Activated naive CD4-positive, alpha-beta T cell treated with anti-CD3 and anti-CD28 coated beads, Interleukin-2, amount 10 ng/mL, durations not matched to agents 7 days and 5 days (primary cell): ENCODE measurements at regions not wholly inside any gene's neighbourhood (a gene's known extent, or its start where the extent isn't known, plus 50 kb on each side); places are given as distances from the start of the nearest gene placed in this dataset.
"Not testable (repeated sequence)": the region's sequence is repeated elsewhere in the genome, so short reads cannot be mapped to it uniquely, and the experiment has no call there.

Source experiments
- CTCF ChIA-PET: fragments of 350-600 bp; sonication (Branson Sonifier 250); formaldehyde crosslinking; loops from one replicate; lab custom pipeline; 2021; ENCODE audit warnings: antibody characterized with exemption; lab: Charles Lee
- DNase-seq: peaks from one replicate; pipeline ENCODE4 v3.0.0-alpha.2; 2020
- H3K27ac Mint-ChIP-seq: one replicate; pipeline ENCODE4 v1.8.0; 2021; ENCODE audit warnings: mild to moderate bottlenecking, moderate library complexity, mixed read lengths
- H3K27me3 Mint-ChIP-seq: one replicate; pipeline ENCODE4 v1.8.0; 2021; ENCODE audit warnings: mild to moderate bottlenecking, mixed read lengths
- H3K36me3 Mint-ChIP-seq: one replicate; pipeline ENCODE4 v1.8.0; 2021; ENCODE audit warnings: mixed read lengths
- H3K4me1 Mint-ChIP-seq: one replicate; pipeline ENCODE4 v1.8.0; 2021; ENCODE audit warnings: mixed read lengths
- H3K4me3 Mint-ChIP-seq: one replicate; pipeline ENCODE4 v1.8.0; 2021; ENCODE audit warnings: mild to moderate bottlenecking, moderate library complexity, mixed read lengths
- H3K9me3 Mint-ChIP-seq: one replicate; pipeline ENCODE4 v1.8.0; 2021; ENCODE audit warnings: mixed read lengths

DNA sequence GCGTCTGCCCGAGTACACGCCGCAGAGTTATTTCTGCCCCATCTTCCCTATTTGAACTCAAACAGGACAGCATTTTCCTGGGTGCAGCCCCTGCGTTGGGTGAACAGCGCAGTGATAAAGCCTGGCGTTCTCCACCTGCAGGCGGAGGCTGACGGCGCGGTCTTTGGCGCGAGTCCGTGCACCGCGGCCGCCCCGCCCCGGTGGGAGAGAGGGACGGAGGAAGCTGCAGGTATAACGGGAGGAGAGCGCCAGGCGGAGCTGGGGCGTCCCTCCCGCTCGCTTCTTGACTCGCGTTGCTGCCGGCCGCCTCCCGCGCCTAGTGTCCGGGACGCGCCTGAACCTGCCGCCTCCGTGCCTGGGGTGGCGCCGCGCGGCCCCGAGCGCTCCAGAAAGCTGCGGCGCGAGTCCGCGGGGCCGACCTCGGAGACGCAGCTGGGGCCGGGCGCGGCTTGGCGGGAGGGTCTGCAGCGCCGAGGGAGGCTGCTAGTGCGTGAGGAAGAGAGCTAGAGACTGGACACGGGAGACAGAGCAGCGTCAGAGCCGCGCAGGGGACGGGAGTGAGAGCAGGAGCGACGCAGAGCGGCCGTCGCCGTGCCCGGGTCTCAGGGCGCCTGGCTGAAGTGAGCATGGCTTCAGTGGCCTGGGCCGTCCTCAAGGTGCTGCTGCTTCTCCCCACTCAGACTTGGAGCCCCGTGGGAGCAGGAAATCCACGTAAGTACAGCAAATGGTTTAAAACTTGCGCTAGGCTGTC is 140.7 kb downstream of the SPATA31A7 start:
- H3K9me3 Mint-ChIP-seq, H3K27ac Mint-ChIP-seq, H3K4me3 Mint-ChIP-seq, H3K4me1 Mint-ChIP-seq, CTCF ChIA-PET, H3K27me3 Mint-ChIP-seq, H3K36me3 Mint-ChIP-seq: not testable (repeated sequence)
- DNase-seq: peak; percentile 25

DNA sequence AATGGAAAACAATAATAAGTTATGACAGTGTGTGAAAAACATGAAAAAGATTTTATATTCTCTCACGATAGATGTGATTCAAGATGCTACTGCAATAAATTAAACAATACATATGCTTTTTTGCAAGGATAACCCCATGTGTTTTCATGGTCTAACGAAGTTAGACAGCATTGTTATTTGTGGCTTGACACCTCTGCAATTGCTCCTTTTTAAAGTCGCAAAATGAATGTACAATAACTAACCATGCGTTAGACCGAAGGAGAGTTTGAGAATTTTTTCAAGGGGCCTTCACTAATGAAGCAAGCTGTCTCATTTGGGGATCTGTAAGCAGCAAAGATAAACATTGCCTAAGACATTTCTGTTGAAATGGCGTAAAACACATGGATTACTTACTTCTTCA is 167.1 kb downstream of the SPATA31A7 start:
- H3K4me1 Mint-ChIP-seq, H3K9me3 Mint-ChIP-seq, H3K36me3 Mint-ChIP-seq, H3K27ac Mint-ChIP-seq, H3K4me3 Mint-ChIP-seq, H3K27me3 Mint-ChIP-seq, DNase-seq, CTCF ChIA-PET: not testable (repeated sequence)

DNA sequence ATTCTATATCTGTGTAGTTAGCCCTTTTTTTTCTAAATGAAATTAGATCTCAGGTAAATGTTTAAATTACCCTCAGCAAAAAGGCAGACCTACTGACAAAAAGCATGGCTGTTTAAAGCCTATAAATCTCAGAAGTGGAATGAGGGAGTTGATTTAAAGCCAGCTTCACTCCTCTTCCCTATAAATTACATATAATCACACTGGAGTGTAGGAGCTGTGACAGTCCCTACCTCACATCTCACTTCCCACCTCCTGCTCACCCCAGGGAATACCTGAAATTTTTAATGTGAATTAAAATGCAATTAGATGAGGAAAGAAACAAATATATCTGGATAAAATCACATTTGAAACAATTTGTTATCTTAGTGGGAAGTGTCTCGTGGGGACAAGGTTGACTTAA is 184.6 kb downstream of the SPATA31A7 start:
- H3K4me1 Mint-ChIP-seq, H3K36me3 Mint-ChIP-seq, H3K9me3 Mint-ChIP-seq, CTCF ChIA-PET, H3K27ac Mint-ChIP-seq, H3K27me3 Mint-ChIP-seq, H3K4me3 Mint-ChIP-seq, DNase-seq: not testable (repeated sequence)

DNA sequence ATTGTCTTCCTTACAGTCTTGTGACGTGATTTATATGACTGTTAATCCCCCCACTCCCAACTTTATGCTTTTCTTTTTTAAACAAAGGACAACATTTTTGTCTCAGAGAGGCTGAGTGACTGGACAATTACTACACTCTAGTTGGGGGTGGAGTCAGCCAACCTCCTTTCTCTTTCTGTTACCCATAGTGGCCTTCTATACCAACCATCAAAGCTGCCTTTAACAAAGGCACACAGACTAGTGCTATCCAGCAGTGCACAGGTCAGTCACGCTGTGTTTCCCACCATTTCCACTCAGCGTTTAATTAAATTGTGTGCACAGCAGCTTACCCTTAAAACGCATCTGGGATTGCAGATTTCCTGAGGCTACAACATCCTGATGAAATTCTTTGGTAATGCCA is 186.3 kb downstream of the SPATA31A7 start:
- H3K27me3 Mint-ChIP-seq, H3K9me3 Mint-ChIP-seq, H3K27ac Mint-ChIP-seq, H3K4me3 Mint-ChIP-seq, H3K36me3 Mint-ChIP-seq, DNase-seq, CTCF ChIA-PET, H3K4me1 Mint-ChIP-seq: not testable (repeated sequence)

DNA sequence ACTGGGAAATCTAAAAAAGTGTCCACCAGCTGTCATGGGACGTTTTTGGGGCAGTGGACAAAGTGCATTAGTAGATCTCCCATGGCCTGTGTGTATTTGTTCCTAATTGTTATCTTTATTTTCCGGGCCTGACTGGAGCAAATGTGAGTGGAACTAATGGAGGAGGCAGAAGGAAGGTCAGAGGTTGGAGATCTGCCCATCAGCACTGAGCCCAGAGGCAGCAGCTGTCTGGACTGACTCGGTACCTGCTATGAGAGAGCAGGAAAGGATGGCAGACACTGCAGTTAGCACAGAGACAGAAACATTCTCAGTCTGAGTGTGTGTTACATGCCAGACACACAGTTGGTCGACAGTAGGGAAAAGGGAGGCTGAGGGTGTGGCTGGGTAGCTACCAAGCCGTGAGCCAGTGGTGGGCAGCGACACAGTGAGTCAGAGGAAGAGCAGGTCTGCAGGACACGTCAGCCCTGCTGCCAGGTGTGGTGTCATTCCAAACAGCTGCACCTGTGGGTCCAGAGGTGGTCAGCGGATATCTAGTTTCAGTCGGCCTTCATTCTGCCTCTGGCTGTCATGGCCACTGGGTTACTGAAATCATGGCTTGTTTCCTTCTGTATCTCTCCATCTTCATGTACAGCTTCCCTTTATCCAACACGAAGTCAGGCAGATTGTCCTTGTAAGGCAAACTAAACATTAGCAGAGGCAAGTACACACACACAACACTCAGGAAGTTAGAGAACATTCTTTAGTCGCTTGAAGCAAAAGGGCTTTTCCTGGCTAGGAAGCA is 196.4 kb downstream of the SPATA31A7 start:
- H3K4me1 Mint-ChIP-seq, H3K4me3 Mint-ChIP-seq, H3K36me3 Mint-ChIP-seq, H3K27me3 Mint-ChIP-seq, CTCF ChIA-PET, H3K9me3 Mint-ChIP-seq, H3K27ac Mint-ChIP-seq, DNase-seq: not testable (repeated sequence)

GRCh38 chr9:61386816-61387102 is 196.9 kb downstream of the SPATA31A7 start:
- H3K27me3 Mint-ChIP-seq, H3K36me3 Mint-ChIP-seq, H3K4me1 Mint-ChIP-seq, CTCF ChIA-PET, DNase-seq, H3K27ac Mint-ChIP-seq, H3K9me3 Mint-ChIP-seq, H3K4me3 Mint-ChIP-seq: not testable (repeated sequence)

DNA sequence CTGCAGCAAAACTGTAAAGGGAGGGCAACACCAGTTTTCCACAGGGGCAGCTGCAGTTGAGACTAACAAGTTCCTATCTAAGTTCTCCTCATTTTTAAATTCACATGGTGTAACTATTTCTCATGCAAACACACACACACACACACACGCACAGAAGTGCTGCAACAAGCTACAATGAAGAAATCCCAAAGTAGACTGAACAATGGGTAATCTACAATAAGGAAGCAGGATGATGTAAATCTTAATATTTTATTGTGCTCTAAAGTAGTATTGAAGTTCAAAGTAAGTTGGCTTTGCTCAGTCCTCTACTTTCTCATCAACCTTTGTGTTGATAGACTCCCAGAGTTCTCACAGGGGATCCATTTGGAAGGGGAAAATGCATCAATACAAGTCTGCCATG is 212.9 kb downstream of the SPATA31A7 start:
- CTCF ChIA-PET, H3K4me1 Mint-ChIP-seq, H3K27me3 Mint-ChIP-seq, DNase-seq, H3K36me3 Mint-ChIP-seq, H3K27ac Mint-ChIP-seq, H3K9me3 Mint-ChIP-seq, H3K4me3 Mint-ChIP-seq: not testable (repeated sequence)

DNA sequence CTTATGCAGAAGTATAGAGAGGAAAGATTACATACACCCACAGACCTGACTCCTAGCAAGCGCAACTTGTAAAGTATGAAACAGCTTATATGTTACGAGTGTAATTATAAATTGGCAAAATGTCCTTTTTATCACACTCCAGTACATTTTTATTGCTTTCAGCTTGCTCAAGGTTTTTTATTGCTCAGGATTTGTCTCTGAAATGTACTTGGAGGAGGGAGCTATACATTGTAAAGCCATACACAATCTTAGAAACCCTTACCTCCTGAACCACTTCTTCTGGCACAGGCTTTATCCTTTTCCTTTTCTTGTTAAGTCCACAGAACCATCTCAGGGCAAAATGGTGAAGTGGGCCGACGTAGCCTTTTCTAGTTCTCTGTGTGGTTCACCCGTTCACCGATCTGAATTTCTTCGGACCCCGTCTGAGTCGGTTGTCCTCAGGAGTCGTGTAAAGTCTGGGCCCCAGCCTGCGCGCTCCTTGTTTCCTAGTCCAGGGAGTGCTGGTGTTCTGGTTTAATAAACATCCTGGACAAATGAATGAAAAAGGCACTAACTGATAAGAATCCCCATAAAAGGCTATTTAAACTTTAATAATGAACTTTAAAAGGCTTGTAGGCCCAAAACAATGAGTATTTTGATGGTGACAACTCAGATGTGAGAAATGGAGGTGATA is 222.2 kb downstream of the SPATA31A7 start:
- H3K9me3 Mint-ChIP-seq, H3K36me3 Mint-ChIP-seq, H3K27ac Mint-ChIP-seq, CTCF ChIA-PET, H3K4me3 Mint-ChIP-seq, H3K27me3 Mint-ChIP-seq, H3K4me1 Mint-ChIP-seq: not testable (repeated sequence)
- DNase-seq: peak; percentile 11

DNA sequence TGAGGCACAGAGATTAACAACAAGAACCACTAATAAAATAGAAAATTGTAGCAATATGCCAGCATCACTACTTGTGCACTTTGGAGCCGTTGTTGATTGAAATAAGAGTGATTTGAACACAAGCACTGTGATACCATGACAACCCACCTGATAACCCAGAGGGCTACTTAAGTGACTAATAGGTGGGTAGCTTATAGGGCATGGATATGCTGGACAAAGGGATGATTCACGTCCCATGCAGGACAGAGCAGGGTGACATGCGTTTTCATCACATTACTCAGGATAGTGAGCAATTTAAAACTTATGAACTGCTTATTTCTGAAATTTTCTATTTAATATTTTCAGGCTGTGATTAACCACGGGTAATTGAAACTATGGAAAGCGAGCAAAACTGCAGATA is 222.9 kb downstream of the SPATA31A7 start:
- CTCF ChIA-PET, H3K27me3 Mint-ChIP-seq, DNase-seq, H3K4me3 Mint-ChIP-seq, H3K9me3 Mint-ChIP-seq, H3K36me3 Mint-ChIP-seq, H3K4me1 Mint-ChIP-seq, H3K27ac Mint-ChIP-seq: not testable (repeated sequence)

DNA sequence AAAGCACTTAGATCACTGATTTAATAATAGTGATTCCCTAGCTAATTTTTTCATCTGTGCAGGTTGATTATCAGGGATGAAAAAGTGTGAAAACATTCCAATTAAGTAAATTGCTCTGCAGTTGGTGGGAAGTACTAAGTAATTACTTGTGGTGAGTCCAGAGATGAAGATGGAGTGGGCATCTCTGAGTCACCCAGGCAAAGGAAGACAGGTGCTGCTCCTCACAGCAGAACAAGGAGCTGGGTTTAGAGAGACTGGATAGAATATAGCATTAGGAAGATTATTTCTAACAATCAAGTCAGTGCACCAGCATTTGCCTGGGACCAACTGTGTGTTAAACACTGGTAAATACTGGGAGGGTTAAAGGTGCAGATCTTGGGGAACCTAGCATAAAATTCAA is 228.3 kb downstream of the SPATA31A7 start:
- H3K27ac Mint-ChIP-seq, H3K27me3 Mint-ChIP-seq, CTCF ChIA-PET: not testable (repeated sequence)

DNA sequence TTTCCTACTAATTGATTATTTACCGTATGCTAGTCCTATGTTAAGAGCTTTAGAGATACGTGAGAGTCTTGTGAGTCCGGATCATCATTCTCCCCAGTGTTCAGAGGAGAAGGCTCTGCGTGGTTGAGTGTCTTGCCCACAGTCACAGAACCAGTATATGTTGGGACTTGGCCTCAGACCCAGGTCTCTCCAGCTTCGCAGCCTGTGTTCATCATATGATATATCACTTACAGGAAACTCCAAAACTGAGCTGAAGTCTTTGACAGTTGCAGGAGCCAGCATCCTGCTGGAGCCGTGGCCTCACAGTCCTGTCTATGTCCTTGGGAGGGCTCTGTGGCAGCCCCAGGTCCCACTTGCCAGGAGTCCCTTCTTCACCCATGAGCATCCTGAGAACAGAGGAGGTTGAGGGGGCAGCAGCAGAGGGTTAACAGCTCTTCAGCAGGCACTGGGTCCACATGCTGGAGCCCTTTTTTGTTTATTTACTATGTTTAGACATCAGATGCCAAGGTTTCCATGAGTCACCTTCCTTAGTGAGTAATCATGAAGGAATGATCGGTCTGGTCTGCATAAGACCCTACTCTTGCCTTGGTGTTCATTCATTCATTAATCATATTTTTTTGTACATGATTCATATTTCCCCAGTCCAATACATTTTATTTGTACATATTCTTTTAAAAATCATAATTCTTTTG is 230.6 kb downstream of the SPATA31A7 start:
- H3K4me1 Mint-ChIP-seq, DNase-seq, H3K9me3 Mint-ChIP-seq, H3K4me3 Mint-ChIP-seq, H3K36me3 Mint-ChIP-seq, H3K27ac Mint-ChIP-seq, CTCF ChIA-PET, H3K27me3 Mint-ChIP-seq: not testable (repeated sequence)

More for the DNA sequence above, 228.3 kb downstream of the SPATA31A7 start:
- H3K9me3 Mint-ChIP-seq, DNase-seq, H3K4me1 Mint-ChIP-seq, H3K36me3 Mint-ChIP-seq, H3K4me3 Mint-ChIP-seq: not testable (repeated sequence)

GRCh38 chr9:61447189-61447588 is 257.4 kb downstream of the SPATA31A7 start:
- H3K9me3 Mint-ChIP-seq, H3K27ac Mint-ChIP-seq, H3K4me1 Mint-ChIP-seq, H3K27me3 Mint-ChIP-seq, H3K36me3 Mint-ChIP-seq, H3K4me3 Mint-ChIP-seq, CTCF ChIA-PET, DNase-seq: not testable (repeated sequence)

DNA sequence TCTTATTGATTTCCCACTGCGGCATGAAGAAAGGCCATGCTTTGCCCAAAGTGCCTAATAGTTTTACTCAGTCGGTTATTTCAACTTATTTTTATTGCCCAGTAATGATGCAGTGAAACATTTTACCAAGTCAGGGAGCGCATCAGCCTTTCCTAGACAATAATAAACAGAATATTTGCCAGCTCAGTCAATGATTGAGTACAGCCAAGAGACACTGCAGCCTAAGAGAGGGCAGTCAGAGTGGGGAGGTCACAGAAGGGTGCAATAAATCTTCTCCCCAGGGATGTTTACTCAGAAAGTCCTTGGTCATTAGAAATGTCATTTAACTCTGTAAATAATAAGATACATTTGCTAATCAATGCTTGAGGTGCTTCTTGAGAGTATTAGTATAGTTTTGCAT is 271.0 kb downstream of the SPATA31A7 start:
- H3K4me3 Mint-ChIP-seq, CTCF ChIA-PET: not testable (repeated sequence)

More for the DNA sequence above, 271.0 kb downstream of the SPATA31A7 start:
- not testable (repeated sequence) for H3K9me3 Mint-ChIP-seq, H3K4me1 Mint-ChIP-seq, H3K27ac Mint-ChIP-seq, DNase-seq, H3K27me3 Mint-ChIP-seq, H3K36me3 Mint-ChIP-seq
